MG63 (cell line): ENCODE measurements at regions not wholly inside any gene's neighbourhood (a gene's known extent, or its start where the extent isn't known, plus 50 kb on each side); places are given as distances from the start of the nearest gene placed in this dataset.
"Not testable (repeated sequence)": the region's sequence is repeated elsewhere in the genome, so short reads cannot be mapped to it uniquely, and the experiment has no call there.

Experiments used
- DNase-seq: peaks from one replicate; pipeline ENCODE4 v3.0.0-alpha.2; 2020
- H3K27me3 ChIP-seq: fragments of 250-450 bp; sonication (Bioruptor Pico); 2 replicates; pipeline ENCODE4 v1.5.1; 2020; ENCODE audit warnings: mild to moderate bottlenecking, moderate library complexity
- H3K36me3 ChIP-seq: fragments of 250-450 bp; sonication (Bioruptor Pico); 2 replicates; pipeline ENCODE4 v1.5.1; 2020; ENCODE audit warnings: mild to moderate bottlenecking, moderate library complexity
- H3K4me3 ChIP-seq: fragments of 250-450 bp; sonication (Bioruptor Pico); 2 replicates; pipeline ENCODE4 v1.5.1; 2020; ENCODE audit warnings: mild to moderate bottlenecking, moderate library complexity
- H3K9me3 ChIP-seq: fragments of 250-450 bp; sonication (Bioruptor Pico); 2 replicates; pipeline ENCODE4 v1.5.1; 2020; ENCODE audit warnings: mild to moderate bottlenecking, moderate library complexity

DNA sequence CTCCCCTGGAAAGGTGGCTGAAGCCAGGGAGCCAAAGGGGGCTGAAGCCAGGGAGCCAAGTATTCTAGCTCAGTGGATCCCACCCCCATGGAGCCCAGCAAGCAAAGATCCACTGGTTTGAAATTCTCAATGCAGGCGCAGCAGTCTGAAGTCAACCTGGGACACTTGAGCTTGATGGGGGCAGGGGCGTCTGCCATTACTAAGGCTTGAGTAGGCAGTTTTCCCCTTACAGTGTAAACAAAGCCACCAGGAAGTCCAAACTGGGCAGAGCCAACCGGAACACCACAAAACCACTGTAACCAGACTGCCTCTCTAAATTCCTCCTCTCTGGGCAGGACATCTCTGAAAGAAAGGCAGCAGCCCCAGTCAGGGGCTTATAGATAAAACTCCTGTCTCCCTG is 308.2 kb downstream of the AGTPBP1 start:
- DNase-seq: peak; percentile 25
- H3K27me3 ChIP-seq: peaks cover 31% of the 10 kb centered on the region
- H3K9me3 ChIP-seq, H3K4me3 ChIP-seq, H3K36me3 ChIP-seq: not testable (repeated sequence)

DNA sequence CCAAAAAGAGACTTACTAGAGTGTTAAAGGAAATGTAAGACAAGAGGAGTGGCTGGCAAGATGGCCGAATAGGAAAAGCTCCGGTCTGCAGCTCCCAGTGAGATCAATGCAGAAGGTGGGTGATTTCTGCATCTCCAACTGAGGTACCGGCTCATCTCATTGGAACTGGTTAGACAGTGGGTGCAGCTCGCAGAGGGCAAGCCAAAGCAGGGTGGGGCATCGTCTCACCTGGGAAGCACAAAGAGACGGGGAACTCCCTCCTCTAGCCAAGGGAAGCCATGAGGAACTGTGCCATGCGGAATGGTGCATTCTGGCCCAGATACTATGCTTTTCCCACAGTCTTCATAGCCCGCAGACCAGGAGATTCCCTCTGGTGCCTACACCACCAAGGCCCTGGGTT is 308.7 kb downstream of the AGTPBP1 start:
- H3K27me3 ChIP-seq: peaks cover 36% of the 10 kb centered on the region
- no peak for DNase-seq
- no peaks in the 10 kb centered on the region for H3K36me3 ChIP-seq
- no peak overlapping the region for H3K4me3 ChIP-seq
- no peaks in the 10 kb centered on the region; the same call in 1 of the 2 replicates for H3K9me3 ChIP-seq

DNA sequence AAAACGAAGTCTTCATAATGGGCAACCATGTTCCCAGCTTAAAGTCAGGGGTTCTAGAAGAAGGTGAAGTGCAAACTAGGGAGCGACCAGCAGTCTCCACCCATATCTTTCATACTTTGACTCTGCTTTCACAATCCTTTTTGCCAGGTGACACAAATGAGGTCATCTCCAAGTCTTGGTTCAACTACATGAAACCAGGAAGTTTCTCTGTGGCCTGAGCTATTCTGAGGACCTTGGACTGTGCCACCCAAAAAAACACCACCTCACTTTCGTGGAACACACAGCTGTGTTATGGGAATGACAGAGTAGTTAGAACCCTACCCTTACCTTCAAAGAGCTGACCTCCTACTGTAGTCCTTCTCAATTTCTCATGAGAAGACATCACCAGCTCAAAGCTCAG is 309.2 kb downstream of the AGTPBP1 start:
- DNase-seq: no peak
- peaks cover 34% of the 10 kb centered on the region for H3K27me3 ChIP-seq

DNA sequence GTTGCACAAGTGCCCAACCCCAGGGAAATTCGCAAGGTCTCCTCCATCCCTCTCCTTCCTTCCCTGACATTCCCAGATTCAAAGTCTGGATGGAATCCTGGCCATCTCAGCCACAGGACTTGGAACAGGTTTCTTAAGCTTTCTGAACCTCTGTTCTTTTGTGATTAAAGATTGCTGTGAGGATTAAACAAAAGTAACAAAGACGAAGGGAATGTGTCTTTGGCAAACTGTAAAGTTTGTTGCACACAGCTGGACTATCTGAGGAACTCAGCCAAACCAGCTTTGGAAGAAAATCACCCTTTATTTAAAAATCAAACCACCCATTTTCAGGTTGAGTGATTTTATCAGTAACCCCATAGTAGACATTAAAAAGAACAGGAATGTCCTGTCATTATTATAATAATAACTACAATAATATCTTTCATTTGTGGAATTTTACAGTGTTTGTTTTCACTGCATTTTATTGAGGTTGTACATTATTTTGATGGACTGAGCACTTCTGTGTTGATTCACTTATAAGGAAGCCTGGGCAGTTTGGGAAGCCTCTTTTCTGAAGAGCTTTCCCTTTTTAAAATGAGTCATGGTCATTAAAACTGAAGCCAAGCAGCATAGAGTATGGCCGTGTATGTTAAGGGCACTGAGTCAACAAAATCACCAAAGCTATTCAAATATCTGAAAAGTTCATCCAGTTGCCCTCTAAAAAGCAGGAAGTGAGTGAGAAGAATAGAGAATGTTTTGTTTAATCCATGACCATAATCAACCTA is 310.2 kb downstream of the AGTPBP1 start:
- peaks cover 28% of the 10 kb centered on the region for H3K27me3 ChIP-seq
- peak; percentile 42 for DNase-seq
- H3K9me3 ChIP-seq: no peaks in the 10 kb centered on the region; the same call in 1 of the 2 replicates
- H3K4me3 ChIP-seq: no peak overlapping the region
- no peaks in the 10 kb centered on the region for H3K36me3 ChIP-seq

More for the DNA sequence above, 309.2 kb downstream of the AGTPBP1 start:
- no peak overlapping the region for H3K4me3 ChIP-seq
- H3K9me3 ChIP-seq: no peaks in the 10 kb centered on the region; the same call in 1 of the 2 replicates
- no peaks in the 10 kb centered on the region for H3K36me3 ChIP-seq

DNA sequence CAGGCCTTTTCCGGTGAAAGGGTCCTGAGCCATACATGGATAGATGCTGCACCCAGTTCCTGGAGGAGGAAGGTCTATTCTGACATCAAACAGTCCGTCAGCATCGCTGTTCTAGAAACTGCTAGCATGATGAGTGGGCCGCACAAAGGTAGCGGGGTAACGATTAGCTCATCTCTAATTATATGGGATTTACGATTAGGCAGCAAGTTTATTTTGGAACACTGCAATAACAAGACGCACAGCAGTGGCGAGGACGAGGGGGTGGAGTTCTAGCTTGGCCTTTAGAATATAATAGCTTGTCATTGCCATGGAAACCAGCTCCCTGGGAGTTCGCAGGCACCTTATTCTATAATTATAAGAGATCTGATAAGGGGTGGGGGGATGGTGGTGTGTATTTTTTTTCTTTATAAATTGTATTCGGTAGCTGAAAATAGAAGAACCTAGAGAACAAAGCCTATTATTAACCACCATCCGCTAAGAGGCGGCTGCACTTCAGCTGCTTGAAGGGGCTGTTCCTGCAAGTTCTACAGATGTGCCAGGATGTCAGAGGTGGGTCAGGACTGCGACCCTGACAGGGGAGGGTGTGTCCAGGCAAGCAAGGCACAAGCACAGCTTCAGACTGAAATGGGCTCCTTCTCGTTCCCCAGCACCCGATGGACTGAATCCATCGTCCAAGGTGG is 311.0 kb downstream of the AGTPBP1 start:
- Histone ChIP-seq H3K27me3 (peaks cover 25% of the 10 kb centered on the region), H3K9me3 (no peaks in the 10 kb centered on the region), H3K4me3 (no peak overlapping the region), H3K36me3 (no peaks in the 10 kb centered on the region)
- no peak for DNase-seq

DNA sequence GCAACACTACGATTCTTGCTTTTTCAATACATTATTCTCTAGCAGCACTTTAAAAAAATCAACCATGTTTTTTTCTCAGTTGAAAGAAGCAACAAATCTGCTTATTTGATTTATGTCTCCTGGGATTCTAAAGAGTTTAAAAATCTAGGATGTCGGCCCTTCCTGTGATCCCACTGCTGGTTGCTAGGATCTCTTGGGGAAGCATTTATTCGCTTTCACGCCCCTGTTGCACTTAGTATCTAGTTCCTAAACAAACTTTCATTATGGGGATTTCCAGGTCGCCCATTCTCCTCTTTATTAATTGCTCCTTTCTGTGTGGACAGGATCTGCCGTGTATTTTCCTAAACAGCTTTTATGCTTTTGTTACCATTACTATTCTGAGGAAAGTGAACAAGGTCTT is 313.5 kb downstream of the AGTPBP1 start:
- Histone ChIP-seq H3K4me3 (no peak overlapping the region), H3K27me3 (peaks cover 18% of the 10 kb centered on the region), H3K36me3 (no peaks in the 10 kb centered on the region), H3K9me3 (no peaks in the 10 kb centered on the region)
- DNase-seq: no peak

DNA sequence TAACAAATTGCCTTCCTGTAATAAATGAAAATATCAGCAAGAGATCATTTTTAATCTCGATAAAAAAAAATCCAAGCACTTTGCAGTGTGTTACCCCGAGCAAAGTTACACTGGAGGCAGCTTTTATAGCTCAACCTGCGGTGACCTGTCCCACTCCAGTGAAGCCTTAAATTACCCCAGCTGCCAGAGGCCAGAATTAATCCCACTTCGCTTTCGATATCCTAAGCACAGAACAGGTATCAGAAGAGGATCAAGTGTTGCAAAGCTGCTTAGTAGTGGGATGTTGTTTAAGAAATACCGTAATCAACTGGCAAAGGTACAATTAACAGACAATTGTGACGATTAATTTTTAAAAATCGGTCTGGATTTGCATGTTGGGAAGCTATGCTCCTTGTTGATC is 314.0 kb downstream of the AGTPBP1 start:
- H3K36me3 ChIP-seq: no peaks in the 10 kb centered on the region
- no peak for DNase-seq
- peaks cover 18% of the 10 kb centered on the region for H3K27me3 ChIP-seq
- no peaks in the 10 kb centered on the region for H3K9me3 ChIP-seq
- no peak overlapping the region for H3K4me3 ChIP-seq

DNA sequence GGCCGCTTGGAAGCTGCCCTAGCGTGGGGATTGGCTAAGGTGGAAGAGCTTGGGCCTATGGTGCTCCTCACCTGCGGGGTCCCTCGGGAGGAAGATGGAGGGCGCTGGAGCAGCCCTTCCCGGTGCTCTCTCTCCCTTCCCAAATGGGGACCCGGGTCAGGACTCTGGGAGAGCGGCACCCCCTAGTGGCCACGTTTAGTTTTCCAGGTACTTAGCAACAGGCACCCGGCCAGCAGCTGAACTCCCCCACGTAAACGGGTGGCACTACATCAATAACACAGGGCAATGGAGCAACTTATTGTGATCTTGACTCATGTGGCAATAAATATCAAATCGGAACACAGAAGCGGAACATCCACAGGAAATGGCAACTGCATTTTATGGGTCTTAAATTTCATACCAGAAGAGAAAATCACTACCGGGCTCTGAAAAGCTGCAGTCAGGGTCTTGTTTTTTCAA is 316.6 kb downstream of the AGTPBP1 start:
- H3K4me3 ChIP-seq: no peak overlapping the region
- DNase-seq: peak; percentile 48
- peaks cover 18% of the 10 kb centered on the region for H3K27me3 ChIP-seq
- H3K36me3 ChIP-seq: no peaks in the 10 kb centered on the region
- H3K9me3 ChIP-seq: no peaks in the 10 kb centered on the region

DNA sequence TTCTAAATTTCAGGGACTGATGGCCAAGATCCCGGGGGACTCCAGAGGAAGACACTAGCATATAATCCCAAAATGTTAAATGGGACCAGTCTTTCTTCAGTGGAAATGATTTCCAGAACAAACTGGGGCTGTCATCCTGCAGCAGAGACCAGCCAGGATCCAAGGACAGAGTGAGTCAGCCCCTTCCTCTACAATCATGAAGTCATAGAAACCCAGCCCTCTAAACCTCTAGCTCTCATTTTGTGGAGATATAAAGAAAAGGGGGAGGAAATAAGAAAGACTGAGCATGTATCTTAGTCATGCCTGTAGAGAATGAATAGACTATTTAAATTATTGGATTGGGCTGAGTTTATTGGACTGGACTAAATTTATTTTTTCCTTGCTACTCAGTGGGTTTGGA is 318.3 kb downstream of the AGTPBP1 start:
- H3K4me3 ChIP-seq: no peak overlapping the region
- peaks cover 7% of the 10 kb centered on the region for H3K27me3 ChIP-seq
- no peak for DNase-seq
- no peaks in the 10 kb centered on the region for H3K9me3 ChIP-seq
- H3K36me3 ChIP-seq: no peaks in the 10 kb centered on the region

DNA sequence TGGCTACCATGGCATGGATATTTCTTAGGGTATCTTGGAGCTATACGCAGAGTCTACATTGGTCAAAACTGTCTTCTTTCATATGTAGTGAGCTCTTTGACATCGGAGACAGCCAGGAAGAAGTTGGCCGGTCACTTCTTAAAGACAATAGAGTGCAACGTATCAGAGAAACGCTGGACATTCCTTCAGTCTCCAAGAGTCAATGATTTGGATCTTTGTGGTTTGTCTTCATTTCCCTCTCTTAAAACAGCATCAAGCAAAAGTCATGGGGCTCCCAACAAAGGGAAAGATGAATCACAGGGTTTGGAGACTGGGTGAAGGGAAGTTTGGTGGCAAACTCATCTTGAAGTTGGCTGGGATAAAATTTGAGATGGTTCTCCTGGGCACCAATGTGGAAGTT is 320.1 kb downstream of the AGTPBP1 start:
- Histone ChIP-seq H3K36me3 (no peaks in the 10 kb centered on the region), H3K27me3 (peaks cover 4% of the 10 kb centered on the region; the same call in 1 of the 2 replicates)
- DNase-seq: no peak

DNA sequence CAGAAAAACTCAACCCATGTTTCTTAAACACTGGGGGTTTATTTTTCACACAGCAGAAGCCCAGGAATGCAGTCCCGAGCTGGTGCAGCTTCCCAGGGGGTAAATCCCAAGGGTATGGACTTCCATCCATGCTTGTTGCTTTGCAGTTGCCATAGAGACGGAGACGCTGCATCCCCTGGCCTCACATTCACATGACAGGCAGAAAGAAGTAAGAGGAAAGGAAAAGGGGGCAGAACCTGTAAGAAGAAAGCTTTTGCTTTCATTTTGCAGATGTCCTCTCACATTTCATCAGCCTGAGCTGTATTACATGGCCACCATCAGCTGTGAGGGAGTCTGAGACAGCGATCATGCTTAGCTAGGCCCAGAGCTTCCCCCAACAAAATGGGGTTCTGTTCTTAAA is 321.0 kb downstream of the AGTPBP1 start:
- Histone ChIP-seq H3K27me3 (0 out of 2 replicates have a peak, but pooled peaks cover 1% of the 10 kb centered on the region), H3K4me3 (no peak overlapping the region), H3K36me3 (no peaks in the 10 kb centered on the region), H3K9me3 (no peaks in the 10 kb centered on the region)
- DNase-seq: no peak

More for the DNA sequence above, 320.1 kb downstream of the AGTPBP1 start:
- Histone ChIP-seq H3K4me3 (no peak overlapping the region), H3K9me3 (no peaks in the 10 kb centered on the region)

DNA sequence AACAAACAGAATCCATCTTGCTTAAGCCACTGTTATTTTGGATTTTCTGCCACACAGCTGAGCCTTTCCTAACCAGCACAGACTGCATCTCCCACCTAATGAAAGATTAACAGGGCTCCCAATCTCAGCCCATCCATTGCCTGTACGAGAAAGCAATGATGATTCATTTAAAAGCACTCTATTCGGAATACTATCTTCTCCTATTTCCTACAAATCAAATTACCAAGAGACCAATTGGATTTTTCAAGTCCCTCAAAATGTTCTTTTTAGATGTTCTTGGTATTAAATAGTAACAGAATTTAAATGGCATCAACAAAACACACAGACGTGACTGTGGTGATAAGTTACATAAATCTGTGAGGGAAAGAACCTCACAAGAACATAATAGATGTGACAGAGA is 324.1 kb downstream of the AGTPBP1 start:
- H3K36me3 ChIP-seq: no peaks in the 10 kb centered on the region
- no peaks in the 10 kb centered on the region for H3K9me3 ChIP-seq
- no peaks in the 10 kb centered on the region for H3K27me3 ChIP-seq
- H3K4me3 ChIP-seq: no peak overlapping the region
- no peak for DNase-seq

DNA sequence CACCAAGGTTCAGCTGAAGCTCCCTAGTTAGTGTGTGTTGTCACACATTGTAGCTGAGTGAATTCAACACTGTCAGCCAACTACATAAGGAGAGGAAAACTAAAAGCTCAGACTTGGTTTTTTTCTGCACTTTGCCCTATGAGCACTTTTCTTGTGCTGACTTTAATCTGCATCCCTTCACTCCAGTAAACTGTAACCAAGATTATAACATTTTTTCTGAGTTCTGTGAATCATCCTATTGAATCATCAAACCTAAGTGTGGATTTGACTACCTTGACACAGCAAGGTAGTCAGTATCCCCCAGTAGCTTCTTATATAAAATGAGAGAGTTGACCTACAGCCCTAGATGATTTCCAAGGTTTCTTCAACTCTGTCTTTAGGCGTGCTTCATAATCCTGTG is 325.0 kb downstream of the AGTPBP1 start:
- DNase-seq: no peak
- Histone ChIP-seq H3K4me3 (no peak overlapping the region), H3K36me3 (no peaks in the 10 kb centered on the region), H3K9me3 (no peaks in the 10 kb centered on the region), H3K27me3 (no peaks in the 10 kb centered on the region)

DNA sequence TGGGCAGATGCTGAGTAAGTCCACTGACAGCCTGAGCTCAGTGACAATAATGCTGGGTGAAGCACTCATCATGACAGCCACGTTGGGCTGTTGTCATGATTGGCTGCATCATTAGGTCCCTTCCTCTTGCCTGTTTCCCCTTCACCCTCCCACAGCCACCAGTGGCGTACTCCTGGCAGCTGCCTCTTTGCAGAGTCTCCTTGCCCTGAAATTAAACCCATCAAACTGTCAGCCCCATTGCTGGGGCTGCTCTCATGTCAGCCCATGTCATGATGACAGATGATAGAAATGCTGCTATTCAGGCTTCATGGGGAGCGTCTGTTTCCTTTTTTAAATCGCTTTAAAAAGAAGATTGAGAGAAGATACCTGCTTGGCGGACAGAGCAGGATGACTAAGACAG is 327.4 kb downstream of the AGTPBP1 start:
- no peak for DNase-seq
- H3K9me3 ChIP-seq: no peaks in the 10 kb centered on the region
- no peaks in the 10 kb centered on the region for H3K36me3 ChIP-seq
- no peak overlapping the region for H3K4me3 ChIP-seq
- no peaks in the 10 kb centered on the region for H3K27me3 ChIP-seq

DNA sequence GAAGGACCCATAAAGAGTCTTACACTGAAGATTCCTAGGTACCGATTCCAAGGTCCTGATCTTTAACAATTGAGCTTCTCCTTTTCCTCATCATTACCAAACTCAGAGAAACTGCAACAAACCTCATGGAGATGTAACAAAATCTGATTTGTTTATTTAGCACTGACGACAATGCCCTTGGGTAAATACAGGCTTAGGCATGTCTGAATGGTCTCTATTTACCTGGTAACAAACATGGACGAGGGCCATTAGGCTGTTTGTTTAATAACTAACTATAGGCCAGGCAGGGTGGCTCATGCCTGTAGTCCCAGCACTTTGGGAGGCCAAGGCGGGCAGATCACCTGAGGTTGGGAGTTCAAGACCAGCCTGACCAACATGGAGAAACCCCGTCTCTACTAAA is 333.3 kb downstream of the AGTPBP1 start:
- no peaks in the 10 kb centered on the region for H3K36me3 ChIP-seq
- H3K4me3 ChIP-seq: no peak overlapping the region
- DNase-seq: no peak
- H3K27me3 ChIP-seq: no peaks in the 10 kb centered on the region
- H3K9me3 ChIP-seq: no peaks in the 10 kb centered on the region

DNA sequence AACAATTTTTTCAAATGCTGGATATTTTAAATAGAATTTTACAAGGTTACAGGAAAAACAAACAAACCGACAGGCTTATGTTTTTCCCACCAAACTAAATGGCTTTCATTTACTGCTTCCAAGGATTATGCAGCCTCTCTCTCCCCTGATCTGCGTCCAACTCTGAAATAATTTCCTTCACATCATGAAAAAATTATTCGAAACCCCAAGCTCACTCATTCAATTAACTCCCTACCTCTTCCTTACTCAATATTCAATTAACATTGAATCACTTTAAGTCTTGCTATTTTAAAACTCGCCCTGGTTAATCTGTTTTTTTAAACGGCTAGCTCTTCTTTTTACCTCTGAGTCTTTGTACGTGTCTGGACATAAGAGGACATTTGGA is 336.2 kb downstream of the AGTPBP1 start:
- no peak overlapping the region for H3K4me3 ChIP-seq
- no peak for DNase-seq

DNA sequence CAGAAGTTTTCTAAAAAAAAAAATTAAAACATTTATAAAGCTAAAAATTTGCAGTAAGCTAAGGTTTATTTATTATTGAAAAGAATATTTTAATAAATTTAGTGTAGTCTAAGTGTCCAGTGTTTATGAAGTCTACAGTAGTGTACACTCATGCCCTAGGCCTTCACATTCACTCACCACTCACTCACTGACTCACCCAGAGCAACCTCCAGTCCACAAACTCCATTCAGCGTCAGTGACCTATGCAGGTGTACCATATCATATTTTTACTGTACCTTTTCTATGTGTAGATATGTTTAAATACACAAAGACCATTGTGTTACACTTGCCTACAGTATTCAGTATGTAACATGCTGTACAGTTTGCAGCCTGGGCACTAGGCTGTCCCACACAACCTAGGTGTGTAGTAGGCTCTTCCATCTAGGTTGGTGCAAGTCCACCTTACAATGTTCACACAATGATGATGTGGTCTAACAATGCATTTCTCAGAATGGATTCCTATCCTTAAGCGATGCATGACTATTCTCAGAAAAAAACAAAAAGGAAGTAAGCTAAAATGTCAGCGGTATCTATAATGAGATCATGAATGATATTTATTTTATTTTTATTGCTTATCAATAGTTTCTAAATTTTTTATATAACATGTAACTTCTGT is 336.7 kb downstream of the AGTPBP1 start:
- Histone ChIP-seq H3K9me3 (no peaks in the 10 kb centered on the region), H3K36me3 (no peaks in the 10 kb centered on the region), H3K27me3 (no peaks in the 10 kb centered on the region), H3K4me3 (no peak overlapping the region)
- no peak for DNase-seq

More for the DNA sequence above, 336.2 kb downstream of the AGTPBP1 start:
- H3K9me3 ChIP-seq: no peaks in the 10 kb centered on the region
- H3K27me3 ChIP-seq: no peaks in the 10 kb centered on the region
- H3K36me3 ChIP-seq: no peaks in the 10 kb centered on the region
